Thoracic aorta (tissue), 2 donors: ENCODE measurements at regions not wholly inside any gene's neighbourhood (a gene's known extent, or its start where the extent isn't known, plus 50 kb on each side); places are given as distances from the start of the nearest gene placed in this dataset.

Source experiments
- ATAC-seq: fragments of 150-250 bp; one replicate; pipeline ENCODE4 v1.8.0; 2017; ENCODE audit warnings: low read depth; ENCODE audit not compliant: insufficient number of reproducible peaks, low FRiP score
- DNase-seq: peaks from one replicate; pipeline ENCODE4 v3.0.0-alpha.2; 2020; ENCODE audit warnings: low spot score
- H3K27ac ChIP-seq, 2 donors: fragments of 200-600 bp; sonication (generic); 1 replicate in 1 of 2; 2 replicates in 1 of 2; pipeline ENCODE4 v1.5.1; 2016; ENCODE audit warnings: mild to moderate bottlenecking in 2 of 2, moderate library complexity in 2 of 2
- H3K27me3 ChIP-seq: fragments of 200-600 bp; sonication (generic); replicated peaks from 2 replicates; pipeline ENCODE4 v1.6.0; 2016; ENCODE audit warnings: mild to moderate bottlenecking; ENCODE audit not compliant: insufficient read depth
- H3K36me3 ChIP-seq: fragments of 200-600 bp; sonication (generic); one replicate; pipeline ENCODE4 v1.5.1; 2016
- H3K4me1 ChIP-seq, 2 donors: fragments of 200-600 bp; sonication (generic); 1 replicate in 1 of 2; 2 replicates in 1 of 2; pipeline versions ENCODE4 v1.5.1 to v1.6.0; 2016; ENCODE audit warnings: low read depth in 2 of 2, mild to moderate bottlenecking in 1 of 2; ENCODE audit not compliant: control insufficient read depth in 1 of 2
- H3K4me3 ChIP-seq: fragments of 200-600 bp; sonication (generic); 2 replicates; pipeline ENCODE4 v1.5.1; 2016; ENCODE audit warnings: mild to moderate bottlenecking
- H3K9me3 ChIP-seq: fragments of 200-600 bp; sonication (generic); 2 replicates; pipeline ENCODE4 v1.5.1; 2016
- TF ChIP-seq, protein P1 (sequence below): fragments of 200-600 bp; sonication (generic); IDR thresholded peaks from one replicate; pipeline ENCODE4 v1.5.1; 2019; ENCODE audit warnings: antibody characterized with exemption

DNA sequence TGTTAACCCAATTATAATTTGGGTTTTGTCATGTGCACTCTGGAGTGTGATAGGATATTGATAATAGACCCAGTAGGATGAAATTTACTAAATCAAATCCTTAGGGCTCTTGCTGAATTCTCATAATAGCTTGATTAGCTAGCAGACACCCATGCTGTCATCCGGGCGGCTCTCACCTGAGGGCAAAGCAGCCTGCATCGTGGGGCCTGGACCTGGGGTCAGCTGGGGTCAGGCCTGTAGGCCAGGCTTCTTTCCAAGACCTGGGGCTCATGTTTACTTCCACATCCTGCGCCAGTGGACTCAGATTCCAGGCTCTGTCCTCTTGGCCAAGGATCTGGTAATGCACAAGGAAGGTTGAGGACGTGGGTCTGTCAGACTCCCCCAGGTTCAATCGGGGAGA, 486.3 kb downstream of the NPHP4 start:
- TF ChIP-seq, protein P1, sequence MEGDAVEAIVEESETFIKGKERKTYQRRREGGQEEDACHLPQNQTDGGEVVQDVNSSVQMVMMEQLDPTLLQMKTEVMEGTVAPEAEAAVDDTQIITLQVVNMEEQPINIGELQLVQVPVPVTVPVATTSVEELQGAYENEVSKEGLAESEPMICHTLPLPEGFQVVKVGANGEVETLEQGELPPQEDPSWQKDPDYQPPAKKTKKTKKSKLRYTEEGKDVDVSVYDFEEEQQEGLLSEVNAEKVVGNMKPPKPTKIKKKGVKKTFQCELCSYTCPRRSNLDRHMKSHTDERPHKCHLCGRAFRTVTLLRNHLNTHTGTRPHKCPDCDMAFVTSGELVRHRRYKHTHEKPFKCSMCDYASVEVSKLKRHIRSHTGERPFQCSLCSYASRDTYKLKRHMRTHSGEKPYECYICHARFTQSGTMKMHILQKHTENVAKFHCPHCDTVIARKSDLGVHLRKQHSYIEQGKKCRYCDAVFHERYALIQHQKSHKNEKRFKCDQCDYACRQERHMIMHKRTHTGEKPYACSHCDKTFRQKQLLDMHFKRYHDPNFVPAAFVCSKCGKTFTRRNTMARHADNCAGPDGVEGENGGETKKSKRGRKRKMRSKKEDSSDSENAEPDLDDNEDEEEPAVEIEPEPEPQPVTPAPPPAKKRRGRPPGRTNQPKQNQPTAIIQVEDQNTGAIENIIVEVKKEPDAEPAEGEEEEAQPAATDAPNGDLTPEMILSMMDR = no peak
- H3K36me3 ChIP-seq = no peaks in the 10 kb centered on the region
- peaks cover 25 to 39% of the 10 kb centered on the region in 2 donors for H3K4me1 ChIP-seq
- H3K4me3 ChIP-seq = no peak overlapping the region
- no peak overlapping the region for H3K27ac ChIP-seq
- no peaks in the 10 kb centered on the region for H3K27me3 ChIP-seq
- DNase-seq (no peak), ATAC-seq (no peak)
- H3K9me3 ChIP-seq = no peaks in the 10 kb centered on the region

- Histone ChIP-seq H3K9me3 (no peaks in the 10 kb centered on the region), H3K27me3 (no peaks in the 10 kb centered on the region), H3K27ac (peak overlapping the region in 1 of 2 donors; percentile 63), H3K4me3 (no peak overlapping the region), H3K4me1 (peaks cover 25 to 39% of the 10 kb centered on the region in 2 donors), H3K36me3 (no peaks in the 10 kb centered on the region)
- TF ChIP-seq, protein P1 = no peak
- no peak for DNase-seq
- ATAC-seq = peak; percentile 66
Measured at GRCh38 chr1:5504364-5504740, 487.9 kb downstream of the NPHP4 start.

DNA sequence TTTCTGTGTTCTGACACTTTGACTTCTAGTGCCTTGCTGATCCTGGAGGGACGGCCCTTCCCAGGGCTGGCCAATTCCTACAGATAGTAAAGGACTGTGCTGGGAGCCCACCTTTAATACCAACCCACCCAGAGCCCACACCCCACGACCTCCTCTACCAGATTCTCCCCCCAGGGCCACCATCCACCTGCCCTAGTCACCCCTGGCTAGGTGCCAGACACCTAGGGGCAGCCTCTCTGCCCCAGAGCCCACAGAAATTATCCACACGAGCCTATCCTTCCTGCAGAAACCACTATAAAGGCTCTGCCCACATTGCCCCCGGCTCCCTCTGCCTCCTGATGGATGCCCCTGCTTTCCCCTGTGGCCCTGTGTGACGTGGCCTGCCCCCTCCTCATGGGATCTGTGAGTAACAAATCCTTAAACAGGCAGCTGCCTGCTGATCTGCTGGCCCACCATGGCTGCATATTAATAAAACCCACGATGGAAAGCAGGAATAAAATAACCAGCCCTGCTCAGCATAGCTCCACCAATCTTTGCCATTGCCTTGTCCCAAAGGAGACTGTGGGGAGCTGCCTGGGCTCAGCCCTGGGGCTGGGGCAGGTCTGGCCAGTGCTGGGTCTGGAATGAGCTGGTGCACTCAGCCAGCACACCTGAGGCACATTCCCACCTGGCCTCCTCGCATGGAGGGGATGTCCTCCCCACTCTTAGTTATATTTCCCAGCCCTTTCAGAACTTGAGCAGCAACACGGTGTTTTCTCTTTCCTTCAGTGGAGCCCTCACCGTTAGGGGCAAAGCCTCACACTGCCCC, 488.5 kb downstream of the NPHP4 start:
- Histone ChIP-seq H3K4me1 (peaks cover 25 to 39% of the 10 kb centered on the region in 2 donors), H3K27ac (peak overlapping the region in 1 of 2 donors; percentile 63), H3K9me3 (no peaks in the 10 kb centered on the region), H3K27me3 (no peaks in the 10 kb centered on the region), H3K4me3 (no peak overlapping the region), H3K36me3 (no peaks in the 10 kb centered on the region)
- TF ChIP-seq, protein P1 = no peak
- ATAC-seq (no peak), DNase-seq (no peak)

DNA sequence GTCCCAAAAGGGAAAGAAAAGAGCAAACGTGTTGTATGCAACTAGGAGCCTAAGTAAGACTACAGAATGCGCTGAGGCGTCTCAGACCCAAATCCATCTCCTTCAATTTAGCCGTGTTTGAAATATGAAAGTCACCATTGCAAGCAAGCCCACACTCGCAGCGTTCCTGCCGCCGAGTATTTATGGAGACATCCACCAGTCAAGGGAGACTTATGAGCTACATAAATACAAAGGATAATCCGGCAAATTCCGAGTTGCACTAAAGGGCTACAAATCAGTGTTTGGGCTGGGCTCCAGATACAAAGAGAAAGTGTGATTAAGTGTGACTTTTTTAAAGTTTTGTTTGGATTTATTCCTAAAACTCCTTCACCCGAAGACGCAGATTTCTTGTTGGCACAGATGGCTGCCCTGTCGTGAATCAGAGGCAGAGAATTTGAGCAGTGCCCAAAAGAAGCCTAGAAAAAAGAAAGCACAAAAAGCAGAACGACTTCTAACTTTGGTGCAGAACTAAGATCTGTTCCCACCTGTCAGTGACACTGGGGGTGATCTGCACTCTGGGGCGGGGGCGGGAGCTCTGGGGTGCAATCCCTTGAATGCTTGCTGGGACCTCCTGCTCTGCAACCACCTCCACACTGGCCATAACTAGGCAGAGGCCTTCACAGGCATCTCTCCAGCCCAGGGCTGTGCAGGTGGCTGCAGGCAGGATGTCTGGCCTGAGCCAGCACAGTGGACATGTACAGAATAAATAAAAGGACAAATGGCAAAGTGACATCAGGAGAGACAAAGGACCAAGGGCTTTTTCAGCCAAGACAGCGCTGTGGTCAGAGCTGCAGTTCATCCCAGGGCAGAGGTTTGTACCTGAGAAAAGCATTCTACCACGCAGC, 489.7 kb downstream of the NPHP4 start:
- Histone ChIP-seq H3K27ac (peak overlapping the region in 1 of 2 donors; percentile 63), H3K4me3 (peak overlapping the region; percentile 49), H3K9me3 (no peaks in the 10 kb centered on the region), H3K27me3 (no peaks in the 10 kb centered on the region), H3K4me1 (peaks cover 25 to 39% of the 10 kb centered on the region in 2 donors), H3K36me3 (no peaks in the 10 kb centered on the region)
- DNase-seq = no peak
- ATAC-seq = no peak
- TF ChIP-seq, protein P1 = no peak
